KMS-11 (cell line): ENCODE measurements at regions not wholly inside any gene's neighbourhood (a gene's known extent, or its start where the extent isn't known, plus 50 kb on each side); places are given as distances from the start of the nearest gene placed in this dataset.

Source experiments
- H2AFZ ChIP-seq: fragments of 200-600 bp; sonication (generic); 2 replicates; pipeline ENCODE4 v1.6.1; 2016; ENCODE audit warnings: antibody characterized with exemption, mixed run types, low read depth
- H3K27ac ChIP-seq: fragments of 200-600 bp; sonication (generic); 2 replicates; pipeline ENCODE4 v1.6.1; 2016; ENCODE audit warnings: mild to moderate bottlenecking, mixed run types
- H3K27me3 ChIP-seq: fragments of 200-600 bp; sonication (generic); 2 replicates; pipeline ENCODE4 v1.6.1; 2017; ENCODE audit warnings: mild to moderate bottlenecking, low read depth, mixed run types, moderate library complexity; ENCODE audit not compliant: insufficient read depth
- H3K36me3 ChIP-seq: fragments of 200-600 bp; sonication (generic); 2 replicates; pipeline ENCODE4 v1.6.1; 2017; ENCODE audit warnings: mild to moderate bottlenecking, mixed run types; ENCODE audit not compliant: insufficient read depth
- H3K4me1 ChIP-seq: fragments of 200-600 bp; sonication (generic); 2 replicates; pipeline ENCODE4 v1.6.1; 2016; ENCODE audit warnings: mild to moderate bottlenecking, low read depth, mixed run types; ENCODE audit not compliant: poor library complexity, severe bottlenecking
- H3K4me2 ChIP-seq: fragments of 200-600 bp; sonication (generic); 2 replicates; pipeline ENCODE4 v1.7.0; 2016; ENCODE audit warnings: mild to moderate bottlenecking, mixed run types
- H3K4me3 ChIP-seq: fragments of 200-600 bp; sonication (generic); IDR thresholded peaks from 2 replicates; pipeline ENCODE4 v1.6.1; 2017; ENCODE audit warnings: low read depth, low read length, mixed read lengths; ENCODE audit not compliant: insufficient read depth
- H3K79me2 ChIP-seq: fragments of 200-600 bp; sonication (generic); 2 replicates; pipeline ENCODE4 v1.6.1; 2016; ENCODE audit warnings: low read depth, mixed run types; ENCODE audit not compliant: insufficient read depth
- H3K9ac ChIP-seq: fragments of 200-600 bp; sonication (generic); 2 replicates; pipeline ENCODE4 v1.6.1; 2016; ENCODE audit warnings: mild to moderate bottlenecking, mixed run types
- H4K20me1 ChIP-seq: fragments of 200-600 bp; sonication (generic); 2 replicates; pipeline ENCODE4 v1.6.1; 2016; ENCODE audit warnings: mild to moderate bottlenecking, mixed run types; ENCODE audit not compliant: insufficient read depth
- CTCF ChIP-seq: fragments of 200-600 bp; sonication (generic); conservative IDR thresholded peaks from 2 replicates; pipeline ENCODE4 v1.6.1; 2017; ENCODE audit warnings: low read depth, mild to moderate bottlenecking, antibody characterized with exemption, low read length, moderate library complexity, mixed read lengths

- no peak overlapping the region for H2AFZ ChIP-seq
- H3K4me2 ChIP-seq: no peak overlapping the region
- TF ChIP-seq CTCF: no peak
Observed at GRCh38 chr2:198252472-198252871, 448.1 kb downstream of the PLCL1 start.

GRCh38 chr2:198242093-198242492 is 437.7 kb downstream of the PLCL1 start:
- H3K4me3 ChIP-seq: no peak overlapping the region
- no peak overlapping the region for H3K4me2 ChIP-seq
- TF ChIP-seq CTCF: no peak
- no peak overlapping the region for H3K27ac ChIP-seq
- no peaks in the 10 kb centered on the region for H3K27me3 ChIP-seq
- no peaks in the 10 kb centered on the region for H4K20me1 ChIP-seq
- no peak overlapping the region for H2AFZ ChIP-seq
- no peak overlapping the region for H3K9ac ChIP-seq
- H3K36me3 ChIP-seq: no peaks in the 10 kb centered on the region
- H3K79me2 ChIP-seq: no peaks in the 10 kb centered on the region
- H3K4me1 ChIP-seq: no peaks in the 10 kb centered on the region

More at GRCh38 chr2:198252472-198252871, 448.1 kb downstream of the PLCL1 start:
- Histone ChIP-seq H3K79me2 (no peaks in the 10 kb centered on the region), H3K36me3 (no peaks in the 10 kb centered on the region), H3K27me3 (no peaks in the 10 kb centered on the region), H3K9ac (no peak overlapping the region), H3K27ac (no peak overlapping the region), H3K4me1 (no peaks in the 10 kb centered on the region), H4K20me1 (no peaks in the 10 kb centered on the region), H3K4me3 (no peak overlapping the region)

- no peak overlapping the region for H3K27ac ChIP-seq
- H3K36me3 ChIP-seq: no peaks in the 10 kb centered on the region
- H2AFZ ChIP-seq: no peak overlapping the region
- no peak for TF ChIP-seq CTCF
- no peaks in the 10 kb centered on the region for H3K4me1 ChIP-seq
- H3K4me2 ChIP-seq: no peak overlapping the region
- H4K20me1 ChIP-seq: no peaks in the 10 kb centered on the region
- H3K4me3 ChIP-seq: no peak overlapping the region
- no peaks in the 10 kb centered on the region for H3K79me2 ChIP-seq
- H3K9ac ChIP-seq: no peak overlapping the region
- no peaks in the 10 kb centered on the region for H3K27me3 ChIP-seq
Observed at GRCh38 chr2:198238429-198238828, 434.0 kb downstream of the PLCL1 start.

- Histone ChIP-seq H3K36me3 (no peaks in the 10 kb centered on the region), H3K27me3 (no peaks in the 10 kb centered on the region), H3K4me1 (no peaks in the 10 kb centered on the region), H3K79me2 (no peaks in the 10 kb centered on the region), H4K20me1 (no peaks in the 10 kb centered on the region), H2AFZ (no peak overlapping the region), H3K4me2 (no peak overlapping the region), H3K4me3 (no peak overlapping the region), H3K9ac (no peak overlapping the region), H3K27ac (no peak overlapping the region)
- TF ChIP-seq CTCF: no peak
Observed at GRCh38 chr2:198236338-198236737, 431.9 kb downstream of the PLCL1 start.
